Activated CD4-positive, alpha-beta T cell treated with anti-CD3 and anti-CD28 coated beads, Interleukin-2, amount 10 ng/mL, durations not matched to agents 24 days and 14 days (primary cell): ENCODE measurements at regions not wholly inside any gene's neighbourhood (a gene's known extent, or its start where the extent isn't known, plus 50 kb on each side); places are given as distances from the start of the nearest gene placed in this dataset.

ENCODE experiments used
- DNase-seq: peaks from one replicate; pipeline ENCODE4 v3.0.0; 2022
- H3K27ac Mint-ChIP-seq: one replicate; pipeline ENCODE4 v1.8.0; 2022; ENCODE audit warnings: mild to moderate bottlenecking, mixed read lengths
- H3K27me3 Mint-ChIP-seq: one replicate; pipeline ENCODE4 v1.8.0; 2022; ENCODE audit warnings: mixed read lengths
- H3K36me3 Mint-ChIP-seq: one replicate; pipeline ENCODE4 v1.8.0; 2022; ENCODE audit warnings: low read depth, mild to moderate bottlenecking, mixed read lengths
- H3K4me1 Mint-ChIP-seq: one replicate; pipeline ENCODE4 v1.8.0; 2021; ENCODE audit warnings: mixed read lengths
- H3K4me3 Mint-ChIP-seq: one replicate; pipeline ENCODE4 v1.8.0; 2022; ENCODE audit warnings: mild to moderate bottlenecking, moderate library complexity, mixed read lengths
- H3K9me3 Mint-ChIP-seq: one replicate; pipeline ENCODE4 v1.8.0; 2021; ENCODE audit warnings: mixed read lengths
- intact Hi-C: fragments of 100-400 bp; cut with micrococcal nuclease; formaldehyde crosslinking; loops from one replicate; pipeline ENCODE4 v1.15.1; 2023

DNA sequence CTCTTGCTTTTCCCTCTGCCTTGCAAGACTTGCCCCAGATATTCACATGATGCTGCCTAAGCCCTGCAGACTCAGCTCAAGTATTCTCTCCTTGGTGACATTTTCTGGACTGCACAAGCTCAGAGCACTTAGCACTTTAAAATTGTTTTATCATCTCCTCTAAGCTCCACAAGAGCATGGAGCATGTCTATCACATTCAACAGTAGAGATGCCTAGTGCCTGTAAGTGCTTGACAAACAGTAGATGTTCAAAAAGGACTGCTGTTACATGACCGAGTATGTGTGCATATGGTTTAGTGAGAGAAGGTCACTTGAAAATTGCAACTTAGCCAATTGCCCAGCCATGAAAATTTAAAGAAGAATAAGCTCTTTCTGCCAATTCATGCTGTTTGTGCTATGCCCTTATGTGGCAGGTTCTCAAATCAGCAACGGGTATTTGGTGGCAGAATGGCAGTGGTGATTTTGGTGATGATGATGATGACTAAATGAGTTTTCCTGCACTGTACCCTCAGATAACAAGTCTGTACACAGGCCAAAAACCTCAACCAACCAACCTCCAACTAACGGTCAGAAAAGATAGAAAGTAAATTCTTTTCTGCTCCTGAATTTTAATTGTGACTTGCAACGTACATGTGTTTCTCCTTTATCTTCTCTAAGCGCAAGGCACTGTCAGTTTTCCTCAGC is 647.2 kb upstream of the UBE2E2 start:
- no peak overlapping the region for H3K4me3 Mint-ChIP-seq
- no peaks in the 10 kb centered on the region for H3K27me3 Mint-ChIP-seq
- no peak overlapping the region for H3K27ac Mint-ChIP-seq
- no peaks in the 10 kb centered on the region for H3K36me3 Mint-ChIP-seq
- H3K9me3 Mint-ChIP-seq: no peaks in the 10 kb centered on the region
- intact Hi-C loops: no loop called here
- no peak for DNase-seq
- no peaks in the 10 kb centered on the region for H3K4me1 Mint-ChIP-seq

DNA sequence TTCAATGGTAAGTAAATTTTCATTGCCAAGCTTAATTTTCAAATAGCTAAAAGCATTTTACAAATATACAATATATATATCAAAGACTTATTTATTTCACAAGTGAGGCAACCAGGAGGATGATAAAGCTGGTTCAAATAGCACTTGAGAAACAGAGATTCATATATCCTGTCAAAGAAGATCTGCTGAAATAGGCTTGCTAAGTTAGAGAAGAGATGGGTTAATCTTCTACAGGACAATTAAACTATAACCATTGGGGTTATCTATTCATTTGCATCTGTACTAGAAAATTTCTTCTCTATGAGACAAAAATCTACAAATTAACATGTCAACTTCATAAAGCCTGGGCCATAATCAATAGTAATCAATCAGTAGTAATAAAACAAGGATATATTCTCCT is 637.7 kb upstream of the UBE2E2 start:
- no peaks in the 10 kb centered on the region for H3K9me3 Mint-ChIP-seq
- no peak for DNase-seq
- no peaks in the 10 kb centered on the region for H3K27me3 Mint-ChIP-seq
- intact Hi-C loops: no loop called here
- no peaks in the 10 kb centered on the region for H3K4me1 Mint-ChIP-seq
- H3K36me3 Mint-ChIP-seq: no peaks in the 10 kb centered on the region
- no peak overlapping the region for H3K4me3 Mint-ChIP-seq
- no peak overlapping the region for H3K27ac Mint-ChIP-seq

DNA sequence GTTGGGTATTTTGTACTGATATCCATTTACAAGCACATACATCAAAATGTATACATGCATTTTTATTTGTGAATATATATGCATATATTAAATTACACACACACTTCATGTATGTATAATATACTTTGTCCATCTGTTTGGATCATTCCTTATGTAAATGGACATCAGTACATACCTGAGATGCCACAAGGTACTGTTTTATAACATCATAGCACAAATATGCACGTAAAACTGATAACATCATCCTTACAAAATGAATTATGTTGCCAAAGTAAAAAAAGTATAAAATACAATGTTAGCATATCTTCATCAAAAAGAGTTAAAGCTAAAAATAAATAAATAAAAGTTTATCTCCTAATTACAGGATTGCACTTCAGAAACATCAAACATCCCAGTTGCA is 634.8 kb upstream of the UBE2E2 start:
- no peaks in the 10 kb centered on the region for H3K4me1 Mint-ChIP-seq
- H3K4me3 Mint-ChIP-seq: no peak overlapping the region
- intact Hi-C loops: no loop called here
- no peak for DNase-seq
- H3K27ac Mint-ChIP-seq: no peak overlapping the region
- H3K9me3 Mint-ChIP-seq: no peaks in the 10 kb centered on the region
- H3K36me3 Mint-ChIP-seq: no peaks in the 10 kb centered on the region
- no peaks in the 10 kb centered on the region for H3K27me3 Mint-ChIP-seq

DNA sequence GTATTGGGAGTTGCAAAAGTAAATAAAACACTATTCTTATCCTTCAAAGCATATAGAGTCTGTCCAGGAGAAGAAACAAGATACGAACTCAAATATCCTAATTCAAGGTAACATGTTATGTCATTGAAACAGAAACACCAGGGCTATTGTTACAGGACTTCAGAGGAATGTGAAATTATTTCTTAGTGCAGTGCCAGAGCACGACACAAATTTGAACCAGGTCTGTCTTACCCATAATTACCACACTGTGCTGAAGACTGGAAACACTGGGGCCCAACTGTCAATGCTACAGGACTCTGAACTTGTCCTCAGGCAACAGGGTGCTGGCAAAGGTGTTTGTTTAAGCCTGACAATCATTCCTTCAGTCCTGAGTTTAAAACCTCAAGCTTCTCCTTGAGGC is 633.6 kb upstream of the UBE2E2 start:
- intact Hi-C loops: no loop called here
- no peak overlapping the region for H3K4me3 Mint-ChIP-seq
- no peaks in the 10 kb centered on the region for H3K9me3 Mint-ChIP-seq
- no peaks in the 10 kb centered on the region for H3K36me3 Mint-ChIP-seq
- H3K27me3 Mint-ChIP-seq: no peaks in the 10 kb centered on the region
- no peak overlapping the region for H3K27ac Mint-ChIP-seq
- no peak for DNase-seq
- H3K4me1 Mint-ChIP-seq: no peaks in the 10 kb centered on the region

DNA sequence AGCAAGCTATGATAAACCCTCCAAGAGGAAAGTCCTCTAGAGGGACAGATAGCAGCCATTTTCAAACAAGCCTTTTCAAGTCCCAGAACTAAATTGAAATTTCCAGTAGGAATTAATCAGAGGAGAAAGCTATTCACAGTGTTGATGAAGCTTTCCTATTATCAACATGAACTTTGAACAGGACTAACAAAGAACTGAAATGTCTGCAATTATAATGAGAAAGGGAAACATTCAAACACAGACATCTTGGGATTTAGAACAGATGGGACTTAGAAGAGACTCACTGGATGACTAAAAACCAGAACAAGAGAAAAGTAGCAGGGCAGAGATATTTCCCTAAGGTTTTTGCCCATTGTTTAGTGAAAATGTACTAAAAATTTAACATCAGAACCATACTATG is 622.1 kb upstream of the UBE2E2 start:
- Mint-ChIP-seq H3K27me3 (no peaks in the 10 kb centered on the region), H3K4me1 (no peaks in the 10 kb centered on the region)

DNA sequence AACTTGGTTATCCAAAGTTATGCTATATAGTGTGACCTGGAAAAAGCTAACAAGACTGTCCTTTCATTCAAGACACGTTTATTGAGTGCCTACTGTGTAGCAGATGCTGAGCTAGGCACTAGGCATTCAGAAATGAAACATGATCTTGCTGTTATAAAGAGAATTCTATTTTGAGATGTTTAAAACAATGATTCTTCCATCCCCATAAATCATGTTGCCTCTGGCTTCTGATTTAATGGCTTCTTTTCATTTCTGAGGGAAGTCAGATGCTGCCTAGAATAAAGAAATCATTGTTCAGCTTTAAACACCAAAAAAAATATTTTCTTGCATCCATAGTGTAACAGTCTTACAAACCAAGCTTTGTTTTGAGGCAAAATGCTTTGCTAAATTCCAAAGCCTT is 620.9 kb upstream of the UBE2E2 start:
- intact Hi-C loops: no loop called here
- H3K4me3 Mint-ChIP-seq: no peak overlapping the region
- H3K36me3 Mint-ChIP-seq: no peaks in the 10 kb centered on the region
- H3K4me1 Mint-ChIP-seq: no peaks in the 10 kb centered on the region
- H3K27me3 Mint-ChIP-seq: no peaks in the 10 kb centered on the region
- H3K27ac Mint-ChIP-seq: no peak overlapping the region
- peaks cover 4% of the 10 kb centered on the region for H3K9me3 Mint-ChIP-seq
- DNase-seq: no peak

More for the DNA sequence above, 622.1 kb upstream of the UBE2E2 start:
- DNase-seq: no peak
- intact Hi-C loops: no loop called here
- Mint-ChIP-seq H3K4me3 (no peak overlapping the region), H3K27ac (no peak overlapping the region), H3K9me3 (peaks cover 4% of the 10 kb centered on the region), H3K36me3 (no peaks in the 10 kb centered on the region)

DNA sequence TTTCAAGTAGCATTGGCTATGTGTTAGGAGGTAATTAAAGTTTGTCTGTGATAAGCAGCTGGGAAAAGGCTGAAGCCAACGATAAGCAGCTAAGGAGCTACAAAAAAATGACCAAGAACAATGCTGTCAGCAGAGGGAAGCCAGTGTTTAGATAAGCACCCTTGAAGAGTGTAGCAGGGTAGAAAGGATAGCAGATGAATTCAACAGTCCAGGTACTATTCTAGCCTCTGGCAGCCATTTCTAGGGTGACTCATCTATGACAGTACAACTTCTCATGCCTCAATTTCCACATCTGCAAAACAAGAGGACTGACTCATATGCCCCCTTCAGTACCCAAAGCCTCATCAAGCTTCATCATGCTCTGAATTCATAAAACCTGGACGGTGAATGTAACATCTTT is 617.6 kb upstream of the UBE2E2 start:
- no peaks in the 10 kb centered on the region for H3K4me1 Mint-ChIP-seq
- no peaks in the 10 kb centered on the region for H3K27me3 Mint-ChIP-seq
- no peak for DNase-seq
- no peaks in the 10 kb centered on the region for H3K36me3 Mint-ChIP-seq
- no peaks in the 10 kb centered on the region for H3K9me3 Mint-ChIP-seq
- intact Hi-C loops: no loop called here
- H3K27ac Mint-ChIP-seq: no peak overlapping the region
- H3K4me3 Mint-ChIP-seq: no peak overlapping the region

DNA sequence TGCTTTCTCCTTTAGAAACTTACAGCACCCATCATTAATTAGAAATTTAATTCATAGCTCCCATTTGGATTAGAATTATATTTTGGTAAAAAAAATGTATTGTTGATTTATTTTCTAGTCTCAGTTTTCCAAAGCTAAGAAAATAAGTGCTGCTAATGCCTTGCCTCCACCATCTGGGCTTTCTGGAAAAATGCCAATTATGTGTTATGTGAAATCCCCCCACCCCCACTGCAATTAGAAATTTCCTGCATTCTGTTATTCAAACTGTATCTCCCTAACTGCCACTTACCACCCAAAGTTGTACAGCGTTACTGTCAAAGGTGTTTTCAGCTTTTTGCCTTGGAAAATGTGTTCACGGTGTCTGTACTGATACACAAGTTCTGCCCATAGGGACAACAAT is 617.2 kb upstream of the UBE2E2 start:
- H3K4me1 Mint-ChIP-seq: no peaks in the 10 kb centered on the region
- intact Hi-C loops: no loop called here

DNA sequence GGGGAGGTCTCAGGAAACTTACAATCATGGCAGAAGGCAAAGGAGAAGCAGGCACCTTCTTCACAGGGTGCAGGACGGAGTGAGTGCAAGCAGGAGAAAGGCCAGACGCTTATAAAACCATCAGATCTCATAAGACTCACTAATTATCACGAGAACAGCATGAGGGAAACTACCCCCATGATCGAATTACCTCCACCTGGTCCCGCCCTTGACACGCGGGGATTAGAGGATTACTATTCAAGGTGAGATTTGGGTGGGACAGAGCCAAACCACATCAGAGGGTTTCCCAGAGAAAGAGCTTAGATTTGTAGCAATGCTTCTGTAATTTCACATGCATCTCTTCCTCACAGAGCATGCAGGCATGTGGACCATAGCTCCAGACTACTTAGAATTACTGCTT is 615.7 kb upstream of the UBE2E2 start:
- Mint-ChIP-seq H3K4me3 (no peak overlapping the region), H3K4me1 (no peaks in the 10 kb centered on the region)
- DNase-seq: no peak

More for the DNA sequence above, 617.2 kb upstream of the UBE2E2 start:
- DNase-seq: no peak
- no peaks in the 10 kb centered on the region for H3K27me3 Mint-ChIP-seq
- H3K36me3 Mint-ChIP-seq: no peaks in the 10 kb centered on the region
- H3K4me3 Mint-ChIP-seq: no peak overlapping the region
- no peak overlapping the region for H3K27ac Mint-ChIP-seq
- H3K9me3 Mint-ChIP-seq: no peaks in the 10 kb centered on the region

DNA sequence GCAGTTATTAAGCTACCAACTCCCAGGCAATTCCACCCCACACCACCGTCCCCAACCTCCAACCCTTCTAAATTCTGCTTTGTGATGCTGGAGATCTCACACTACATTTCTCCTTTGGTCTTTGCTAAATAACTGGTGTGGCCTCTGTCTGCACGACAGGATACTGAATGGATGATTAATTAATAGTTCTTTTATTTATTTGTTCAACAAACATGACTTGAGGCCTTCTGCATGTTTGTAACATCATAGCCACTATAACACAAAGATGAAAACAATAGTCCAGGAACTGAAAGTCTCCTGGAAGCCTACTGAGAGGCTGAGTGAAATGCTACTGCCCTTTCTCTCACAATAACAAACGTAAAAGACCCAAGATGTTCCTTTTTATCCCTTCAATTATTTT is 609.5 kb upstream of the UBE2E2 start:
- no peak for DNase-seq
- intact Hi-C loops: no loop called here
- H3K27ac Mint-ChIP-seq: no peak overlapping the region

More for the DNA sequence above, 615.7 kb upstream of the UBE2E2 start:
- Mint-ChIP-seq H3K27me3 (no peaks in the 10 kb centered on the region), H3K27ac (no peak overlapping the region), H3K36me3 (no peaks in the 10 kb centered on the region), H3K9me3 (no peaks in the 10 kb centered on the region)
- intact Hi-C loops: no loop called here

DNA sequence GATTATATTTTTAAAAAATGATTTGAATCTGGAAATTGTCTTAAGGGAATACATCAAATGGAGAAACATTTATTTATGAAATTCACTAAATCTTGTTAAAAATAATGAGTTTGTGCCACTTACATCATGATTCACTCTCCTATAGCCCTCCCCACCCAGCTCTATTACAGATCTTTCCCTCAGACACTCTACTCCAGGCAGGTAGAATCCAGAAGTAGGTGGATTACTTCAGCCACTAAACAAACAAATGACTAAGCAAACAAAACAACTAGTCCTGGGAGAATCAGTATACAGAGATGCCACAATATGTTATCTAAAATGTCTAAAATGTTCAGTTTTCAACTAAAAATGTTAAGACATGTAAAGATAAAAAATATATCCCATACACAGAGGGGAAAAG is 608.1 kb upstream of the UBE2E2 start:
- Mint-ChIP-seq H3K4me1 (no peaks in the 10 kb centered on the region), H3K9me3 (no peaks in the 10 kb centered on the region), H3K36me3 (no peaks in the 10 kb centered on the region), H3K27ac (no peak overlapping the region), H3K4me3 (no peak overlapping the region), H3K27me3 (no peaks in the 10 kb centered on the region)
- DNase-seq: no peak
- intact Hi-C loops: no loop called here

More for the DNA sequence above, 609.5 kb upstream of the UBE2E2 start:
- Mint-ChIP-seq H3K36me3 (no peaks in the 10 kb centered on the region), H3K4me3 (no peak overlapping the region), H3K4me1 (no peaks in the 10 kb centered on the region), H3K27me3 (no peaks in the 10 kb centered on the region), H3K9me3 (no peaks in the 10 kb centered on the region)

DNA sequence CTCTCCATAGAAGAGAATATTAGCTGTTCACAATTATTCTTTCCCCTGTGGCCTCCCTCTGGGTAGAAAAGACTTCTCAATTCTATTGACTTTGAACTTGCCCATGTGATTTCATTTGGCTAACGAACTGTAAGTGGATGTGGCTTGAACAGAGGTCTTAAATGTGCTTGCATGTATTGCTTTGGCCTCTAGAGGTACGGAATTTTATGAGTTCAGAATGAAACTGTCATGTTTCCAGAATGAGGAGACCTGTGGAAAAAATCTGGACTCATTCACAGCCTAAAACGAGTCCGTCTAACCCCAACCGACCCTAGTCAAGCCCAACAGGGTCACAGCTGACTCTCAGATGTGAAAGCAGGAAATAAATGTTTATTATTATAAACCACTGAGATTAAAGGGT is 596.7 kb upstream of the UBE2E2 start:
- Mint-ChIP-seq H3K4me3 (no peak overlapping the region), H3K27ac (no peak overlapping the region), H3K36me3 (no peaks in the 10 kb centered on the region), H3K4me1 (no peaks in the 10 kb centered on the region), H3K27me3 (no peaks in the 10 kb centered on the region), H3K9me3 (no peaks in the 10 kb centered on the region)
- no peak for DNase-seq
- intact Hi-C loops: no loop called here

DNA sequence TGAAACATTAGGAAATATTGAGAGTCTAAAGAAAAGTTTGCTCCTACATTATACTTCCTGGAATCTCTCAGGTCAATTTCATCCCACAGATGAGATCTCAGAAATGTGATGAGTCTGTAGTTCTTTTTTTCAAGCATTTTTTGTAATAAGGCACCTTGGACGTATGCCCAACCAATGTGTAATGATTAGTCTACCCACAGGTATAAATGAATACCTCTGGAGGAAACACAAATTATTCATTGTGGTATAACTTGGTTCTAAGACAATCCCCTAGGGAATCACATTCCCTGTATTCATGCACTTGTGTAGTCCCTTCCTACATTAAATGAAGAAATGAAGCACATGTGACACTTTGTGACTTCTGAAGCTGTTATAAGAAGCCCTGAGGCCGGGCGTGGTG is 596.2 kb upstream of the UBE2E2 start:
- Mint-ChIP-seq H3K4me1 (no peaks in the 10 kb centered on the region), H3K27me3 (no peaks in the 10 kb centered on the region), H3K27ac (no peak overlapping the region), H3K9me3 (no peaks in the 10 kb centered on the region), H3K36me3 (no peaks in the 10 kb centered on the region), H3K4me3 (no peak overlapping the region)
- intact Hi-C loops: no loop called here
- DNase-seq: no peak

DNA sequence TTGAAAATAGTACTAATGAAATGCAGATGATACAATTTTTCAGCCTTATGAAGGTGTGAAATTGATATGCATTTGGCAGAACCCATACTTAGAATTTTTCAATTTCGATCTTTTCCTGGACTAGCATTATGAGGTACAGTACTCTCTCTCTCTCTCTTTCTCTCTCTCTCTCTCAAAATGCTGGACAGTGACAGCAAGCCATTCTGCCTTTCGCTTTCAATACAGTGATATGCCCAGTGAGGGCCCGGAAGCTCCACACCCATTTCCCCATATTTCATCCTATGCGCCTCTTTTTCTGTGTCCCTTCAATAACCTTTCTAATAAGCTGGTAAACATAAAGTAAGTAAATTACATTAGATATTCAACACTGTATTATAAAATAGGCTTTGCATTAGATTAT is 595.0 kb upstream of the UBE2E2 start:
- H3K27ac Mint-ChIP-seq: no peak overlapping the region
- no peak for DNase-seq
- no peak overlapping the region for H3K4me3 Mint-ChIP-seq
- H3K27me3 Mint-ChIP-seq: no peaks in the 10 kb centered on the region
- no peaks in the 10 kb centered on the region for H3K4me1 Mint-ChIP-seq
- intact Hi-C loops: no loop called here
- H3K36me3 Mint-ChIP-seq: no peaks in the 10 kb centered on the region
- H3K9me3 Mint-ChIP-seq: no peaks in the 10 kb centered on the region

DNA sequence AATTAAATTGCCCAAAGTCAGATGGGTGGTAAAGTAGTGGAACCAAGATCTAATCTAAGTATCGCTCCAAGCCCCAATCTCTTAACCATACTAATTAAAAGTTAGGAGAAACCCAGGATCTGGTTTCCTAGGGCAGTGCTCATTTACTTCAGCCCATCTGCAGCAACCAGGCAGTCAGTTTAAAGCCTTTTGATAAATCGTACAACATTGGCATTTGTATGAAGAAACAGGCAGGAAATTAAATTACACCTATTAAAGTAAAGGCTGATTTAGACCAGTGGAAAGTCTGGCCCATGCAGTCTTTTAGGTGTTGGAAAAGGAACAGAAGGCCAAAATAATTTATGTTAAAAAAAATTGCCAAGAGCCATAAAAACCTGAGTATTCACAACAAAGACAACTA is 594.4 kb upstream of the UBE2E2 start:
- no peak overlapping the region for H3K4me3 Mint-ChIP-seq
- no peaks in the 10 kb centered on the region for H3K27me3 Mint-ChIP-seq
- no peaks in the 10 kb centered on the region for H3K36me3 Mint-ChIP-seq
- H3K27ac Mint-ChIP-seq: no peak overlapping the region
- intact Hi-C loops: no loop called here
- no peak for DNase-seq
- no peaks in the 10 kb centered on the region for H3K4me1 Mint-ChIP-seq
- no peaks in the 10 kb centered on the region for H3K9me3 Mint-ChIP-seq
